HG02938 (cell line): ENCODE measurements at regions not wholly inside any gene's neighbourhood (a gene's known extent, or its start where the extent isn't known, plus 50 kb on each side); places are given as distances from the start of the nearest gene placed in this dataset.
"Not testable (repeated sequence)": the region's sequence is repeated elsewhere in the genome, so short reads cannot be mapped to it uniquely, and the experiment has no call there.

Experiments used
- ATAC-seq: cut with Tn5 transposase; IDR thresholded peaks from one replicate; pipeline ENCODE4 v1.9.1; 2021; ENCODE audit warnings: mild to moderate bottlenecking, moderate library complexity; ENCODE audit not compliant: unreplicated experiment

GRCh38 chr6:144746902-144747469 is 461.9 kb downstream of the UTRN start:
- ATAC-seq, result no peak

DNA sequence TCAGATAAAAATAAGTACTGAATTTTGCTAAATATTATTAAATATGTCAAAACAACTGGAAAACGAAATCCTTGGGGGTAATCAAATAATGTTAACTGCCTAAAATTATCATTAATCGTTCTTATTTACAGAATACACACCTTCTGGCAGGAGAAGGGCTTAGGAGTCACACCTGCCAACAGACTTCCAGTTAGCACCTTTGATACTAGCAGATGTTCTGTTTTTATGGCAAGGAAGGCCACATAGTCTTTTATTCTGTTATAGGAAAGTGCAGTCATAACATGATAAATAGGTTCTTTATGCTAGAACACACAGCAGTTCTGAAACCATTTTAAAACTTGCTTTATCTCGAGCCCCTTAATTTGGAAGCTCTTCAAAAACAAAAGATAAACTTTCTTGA is 464.1 kb downstream of the UTRN start:
- no peak for ATAC-seq

GRCh38 chr6:144753023-144753705 is 468.0 kb downstream of the UTRN start:
- ATAC-seq, result peak; percentile 97

DNA sequence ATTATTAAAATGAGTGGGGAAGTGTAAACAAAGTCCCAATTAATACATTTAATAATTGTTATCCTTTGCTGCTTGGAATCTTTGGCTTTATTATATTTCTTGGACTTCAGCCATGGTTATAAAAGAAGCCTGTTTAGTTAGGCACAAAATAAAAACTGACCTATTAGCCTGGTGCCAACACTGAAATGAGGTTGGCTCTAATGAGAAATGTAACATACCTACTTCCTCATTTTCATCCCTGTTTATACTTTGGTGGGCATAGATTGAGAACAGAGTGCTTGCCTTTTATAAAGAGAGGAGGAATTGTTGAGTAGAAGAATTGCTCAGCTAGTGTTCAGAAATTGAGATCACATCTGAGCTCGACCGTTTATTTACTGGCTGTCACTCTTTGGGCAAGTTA is 471.3 kb downstream of the UTRN start:
- ATAC-seq, result no peak

DNA sequence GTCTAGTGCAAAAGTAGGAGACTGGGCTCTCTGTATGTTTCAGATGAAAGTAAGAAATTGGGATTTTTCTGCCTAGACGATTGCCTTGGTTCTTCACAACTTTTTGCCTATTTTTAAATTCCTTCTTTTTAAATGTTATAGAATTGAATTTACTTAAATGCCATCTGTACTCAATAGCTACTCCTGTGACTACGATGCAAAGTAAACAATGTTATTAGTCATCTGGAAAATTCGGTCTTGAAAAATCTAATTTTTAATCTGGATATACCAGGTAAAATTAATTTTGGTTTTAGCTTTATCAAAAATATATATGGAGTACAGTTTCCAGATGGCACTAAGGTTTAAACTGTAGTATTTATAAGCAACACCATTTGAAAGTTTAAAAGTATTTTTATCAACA is 472.2 kb downstream of the UTRN start:
- no peak for ATAC-seq

DNA sequence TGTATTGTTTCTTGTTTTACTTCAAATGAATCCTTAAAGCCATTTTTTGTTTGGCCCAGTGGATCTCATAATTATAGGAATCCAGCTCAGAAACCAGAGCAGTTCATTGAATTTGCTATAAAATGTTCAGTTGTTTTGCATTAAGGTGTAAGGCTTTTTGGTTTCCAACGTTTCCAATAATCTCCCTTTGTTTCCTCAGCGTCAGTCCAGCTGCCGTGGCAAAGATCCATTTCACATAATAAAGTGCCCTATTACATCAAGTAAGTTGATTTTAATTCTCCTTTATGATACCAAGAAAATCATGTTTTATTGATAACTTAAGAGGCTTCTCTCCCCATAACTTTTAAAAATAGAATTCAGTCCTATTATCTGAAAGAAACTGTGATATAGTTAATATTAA is 472.6 kb downstream of the UTRN start:
- ATAC-seq, result no peak

GRCh38 chr6:144758602-144759001 is 473.5 kb downstream of the UTRN start:
- ATAC-seq, result peak; percentile 59

DNA sequence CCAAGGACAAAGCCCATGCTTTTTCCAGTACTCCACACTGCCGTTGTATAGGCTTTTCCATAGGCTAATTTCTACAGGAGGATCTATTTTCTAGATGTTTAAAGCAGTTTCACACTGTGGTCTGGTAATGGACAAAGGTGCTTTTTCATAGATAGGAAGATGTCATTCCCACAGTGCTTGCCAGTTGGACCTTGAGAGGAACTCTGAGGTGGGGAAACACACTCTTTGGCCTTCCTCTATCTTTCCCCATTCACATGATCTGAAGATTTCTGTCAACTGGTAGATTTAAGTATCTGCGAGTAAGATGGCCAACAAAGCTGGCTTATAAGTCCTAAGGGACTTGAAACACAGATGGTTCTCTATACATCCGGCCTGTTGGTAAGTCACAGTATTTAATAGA is 477.3 kb downstream of the UTRN start:
- no peak for ATAC-seq

- no peak for ATAC-seq
Measured at GRCh38 chr6:144767051-144767450, 481.9 kb downstream of the UTRN start.

DNA sequence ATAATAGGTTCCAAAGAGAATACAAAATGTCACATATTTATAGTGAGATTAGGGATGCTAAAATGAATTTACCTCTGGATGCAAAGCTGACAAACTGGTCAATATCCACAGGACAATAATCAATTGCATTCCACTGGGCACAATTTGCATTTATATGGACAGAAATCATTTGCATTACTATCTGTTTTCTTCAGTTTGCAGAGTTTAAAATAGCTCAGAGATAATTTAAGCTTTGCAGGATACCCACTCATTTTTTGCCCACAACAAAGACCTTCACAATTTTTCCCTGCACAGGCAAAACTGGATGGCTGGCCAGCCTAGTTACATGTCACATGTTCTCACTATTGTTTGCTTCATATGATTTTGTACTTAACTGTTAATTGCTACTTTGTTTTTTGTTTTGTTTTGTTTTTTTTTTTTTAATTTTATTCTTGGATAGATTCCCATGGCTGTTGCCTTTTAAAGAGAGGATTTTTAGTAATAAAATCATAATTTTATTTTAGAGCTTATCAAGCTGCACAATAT is 483.5 kb downstream of the UTRN start:
- ATAC-seq, result no peak

- no peak for ATAC-seq
Measured at GRCh38 chr6:144769142-144769541, 484.0 kb downstream of the UTRN start.

GRCh38 chr6:144776031-144776819 is 491.1 kb downstream of the UTRN start:
- no peak for ATAC-seq

GRCh38 chr6:144777249-144777648 is 492.1 kb downstream of the UTRN start:
- ATAC-seq, result peak; percentile 51

GRCh38 chr6:144778056-144778455 is 492.9 kb downstream of the UTRN start:
- ATAC-seq, result no peak

GRCh38 chr6:144778773-144779492 is 493.8 kb downstream of the UTRN start:
- ATAC-seq, result peak; percentile 46

- ATAC-seq, result no peak
Measured at GRCh38 chr6:144781836-144782235, 496.7 kb downstream of the UTRN start.

DNA sequence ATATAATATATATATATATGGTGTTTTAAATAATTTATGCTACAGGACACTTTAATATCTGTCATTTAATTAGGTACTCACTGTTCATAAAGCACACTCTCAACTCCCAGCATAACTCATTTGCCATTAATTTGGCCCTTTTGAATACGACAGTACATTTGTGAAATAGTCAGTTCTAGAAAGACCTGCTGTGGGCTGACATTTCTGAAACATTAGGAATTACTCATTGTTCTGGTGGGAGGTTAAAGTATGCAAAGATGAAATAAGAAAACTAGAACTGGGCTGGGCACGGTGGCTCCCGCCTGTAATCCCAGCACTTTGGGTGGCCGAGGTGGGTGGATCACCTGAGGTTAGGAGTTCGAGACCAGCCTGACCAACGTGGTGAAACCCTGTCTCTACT is 497.5 kb downstream of the UTRN start:
- ATAC-seq, result no peak

DNA sequence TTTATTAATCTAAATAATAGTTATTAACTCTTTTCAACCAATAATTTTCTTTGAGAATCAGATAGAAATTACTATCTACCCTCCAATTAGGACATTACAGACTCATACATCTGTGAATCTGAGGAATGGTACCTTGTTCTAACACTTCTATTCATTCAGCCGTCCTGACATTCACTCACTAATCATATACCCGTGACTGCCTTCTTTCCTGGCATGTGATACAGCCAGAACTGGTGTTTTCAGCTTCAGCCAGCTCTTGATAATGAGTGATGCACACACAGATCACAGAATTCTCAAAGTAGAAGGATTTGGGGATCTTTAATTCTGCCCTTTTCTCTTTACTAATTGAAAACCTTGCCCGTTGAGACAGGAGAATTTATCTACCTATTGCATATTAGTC is 499.9 kb downstream of the UTRN start:
- no peak for ATAC-seq

DNA sequence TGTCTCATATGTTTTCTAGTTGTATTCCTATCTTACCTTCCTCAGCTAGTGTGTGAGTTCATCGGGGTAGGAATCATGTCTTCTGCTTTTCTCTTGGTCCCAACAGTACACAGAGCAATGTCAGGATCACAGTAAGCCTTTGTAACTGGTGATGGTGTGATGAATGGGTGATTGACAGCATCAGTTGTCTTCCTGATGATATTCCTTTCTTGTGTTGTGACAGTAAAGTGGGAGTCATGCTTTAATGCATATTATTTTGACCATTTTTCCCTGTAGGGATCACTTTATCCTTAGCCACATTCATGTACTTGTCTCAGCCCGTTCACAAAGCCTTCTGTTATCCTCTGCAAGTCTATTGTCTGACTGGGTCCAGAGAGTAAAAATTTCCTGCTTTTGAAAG is 501.7 kb downstream of the UTRN start:
- ATAC-seq, result no peak

DNA sequence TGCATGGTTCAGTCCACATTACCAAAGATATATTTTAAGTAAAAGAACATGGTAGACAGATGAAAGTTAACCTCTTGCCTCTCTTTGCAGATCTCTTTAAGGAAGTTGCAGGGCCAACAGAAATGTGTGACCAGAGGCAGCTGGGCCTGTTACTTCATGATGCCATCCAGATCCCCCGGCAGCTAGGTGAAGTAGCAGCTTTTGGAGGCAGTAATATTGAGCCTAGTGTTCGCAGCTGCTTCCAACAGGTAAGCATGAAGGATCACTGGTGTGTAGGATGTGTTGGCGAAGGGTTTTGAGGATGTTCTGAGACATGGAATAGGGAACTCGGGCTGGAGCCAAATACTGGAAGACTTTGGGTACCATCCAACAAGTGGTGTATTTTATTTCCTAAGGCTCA is 508.6 kb downstream of the UTRN start:
- ATAC-seq, result no peak

DNA sequence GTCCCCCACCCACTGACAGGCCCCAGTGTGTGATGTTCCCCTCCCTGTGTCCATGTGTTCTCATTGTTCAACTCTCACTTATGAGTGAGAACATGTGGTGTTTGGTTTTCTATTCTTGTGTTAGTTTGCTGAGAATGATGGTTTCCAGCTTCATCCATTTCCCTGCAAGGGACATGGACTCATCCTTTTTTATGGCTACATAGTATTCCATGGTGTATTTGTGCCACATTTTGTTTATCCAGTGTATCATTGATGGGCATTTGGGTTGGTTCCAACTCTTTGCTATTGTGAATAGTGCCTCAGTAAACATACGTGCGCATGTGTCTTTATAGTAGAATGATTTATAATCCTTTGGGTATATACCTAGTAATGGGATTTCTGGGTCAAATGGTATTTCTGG is 509.9 kb downstream of the UTRN start:
- ATAC-seq, result not testable (repeated sequence)
